ENCODE measurements at regions not wholly inside any gene's neighbourhood (a gene's known extent, or its start where the extent isn't known, plus 50 kb on each side); places are given as distances from the start of the nearest gene placed in this dataset.
"Not testable (repeated sequence)": the region's sequence is repeated elsewhere in the genome, so short reads cannot be mapped to it uniquely, and the experiment has no call there.

DNA sequence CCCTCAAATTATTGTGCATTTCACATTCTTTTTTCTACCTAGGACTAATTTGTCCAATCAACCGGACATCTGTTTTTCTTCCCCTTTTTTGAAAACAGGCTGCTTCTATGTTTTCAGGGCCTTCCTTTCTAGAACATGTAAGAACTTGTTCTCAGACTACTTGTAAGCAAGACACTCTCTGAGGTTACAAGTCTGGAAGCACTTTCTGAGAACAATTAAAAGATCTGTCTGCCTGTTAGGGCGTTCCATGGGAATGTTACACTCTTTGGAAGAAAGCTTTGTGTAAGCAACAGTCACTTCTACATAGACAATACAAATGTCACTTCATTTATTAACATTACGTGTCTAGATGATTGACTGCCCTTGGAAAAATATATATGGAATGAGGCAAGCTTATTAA, 50.9 kb upstream of the HSPB3 start:
- ATAC-seq = no peak

DNA sequence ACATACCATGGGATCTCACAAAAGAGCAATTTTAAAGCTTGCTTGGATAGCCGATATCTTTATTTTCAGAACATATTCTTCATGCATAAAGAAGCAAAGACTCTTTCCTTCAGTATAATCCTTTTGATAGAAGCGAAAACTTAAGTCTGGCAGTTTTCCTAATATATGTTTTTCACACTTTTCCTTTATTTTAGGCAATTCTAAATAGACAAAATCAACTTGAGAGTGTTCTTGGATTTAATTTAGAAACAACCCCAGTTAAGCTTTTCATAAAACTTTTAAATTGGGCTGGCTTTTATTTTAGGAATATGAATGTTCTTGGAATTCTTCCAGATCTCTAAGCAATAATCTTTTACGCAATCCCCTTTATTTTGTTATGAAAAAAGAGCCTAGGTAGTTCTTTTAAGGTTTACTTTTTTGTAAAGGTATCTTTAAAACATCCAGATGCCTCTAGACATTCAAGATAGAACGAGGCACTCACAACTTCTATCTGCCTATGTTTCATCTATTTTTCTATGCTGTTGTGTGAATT, 51.5 kb upstream of the HSPB3 start:
- Mint-ChIP-seq H3K9me3 (no peaks in the 10 kb centered on the region), H3K4me1 (ENCODE audit: low read depth in 2 of 2) (no peaks in the 10 kb centered on the region), H3K36me3 (no peaks in the 10 kb centered on the region), H3K27ac (no peak overlapping the region), H3K4me3 (no peak overlapping the region), H3K27me3 (peaks cover 15 to 21% of the 10 kb centered on the region in 2 donors)
- DNase-seq (ENCODE audit: low spot score) (no peak), ATAC-seq (no peak)

More for the DNA sequence above, 50.9 kb upstream of the HSPB3 start:
- H3K36me3 Mint-ChIP-seq = no peaks in the 10 kb centered on the region
- H3K27ac Mint-ChIP-seq = no peak overlapping the region
- H3K4me1 Mint-ChIP-seq (ENCODE audit: low read depth in 2 of 2) = no peaks in the 10 kb centered on the region
- H3K4me3 Mint-ChIP-seq = no peak overlapping the region
- H3K27me3 Mint-ChIP-seq = peaks cover 11 to 16% of the 10 kb centered on the region in 2 donors
- DNase-seq (ENCODE audit: low spot score) = no peak
- H3K9me3 Mint-ChIP-seq = no peaks in the 10 kb centered on the region

DNA sequence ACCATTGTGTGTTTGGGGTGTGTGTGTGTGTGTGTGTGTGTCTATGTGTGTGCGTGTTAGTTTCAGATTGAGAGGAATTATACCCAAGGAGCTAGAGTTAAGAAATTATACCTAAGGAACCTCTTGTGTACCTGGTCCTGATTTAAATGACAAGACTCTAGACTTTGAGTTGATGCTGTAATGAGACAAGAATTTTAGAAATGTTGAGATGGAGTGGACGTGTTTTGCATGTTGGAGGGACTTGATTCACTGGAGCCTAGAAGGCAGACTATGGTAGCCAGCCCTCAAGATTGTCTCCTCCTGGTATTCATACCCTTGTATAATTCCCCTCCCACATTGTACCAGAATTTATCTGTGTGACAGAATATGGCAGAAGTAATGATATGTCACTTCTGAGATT, 52.4 kb upstream of the HSPB3 start:
- Mint-ChIP-seq H3K4me1 (ENCODE audit: low read depth in 2 of 2) (no peaks in the 10 kb centered on the region), H3K36me3 (no peaks in the 10 kb centered on the region), H3K9me3 (no peaks in the 10 kb centered on the region), H3K27me3 (peaks cover 17 to 22% of the 10 kb centered on the region in 2 donors), H3K27ac (no peak overlapping the region), H3K4me3 (no peak overlapping the region)
- ATAC-seq (no peak), DNase-seq (ENCODE audit: low spot score) (no peak)

DNA sequence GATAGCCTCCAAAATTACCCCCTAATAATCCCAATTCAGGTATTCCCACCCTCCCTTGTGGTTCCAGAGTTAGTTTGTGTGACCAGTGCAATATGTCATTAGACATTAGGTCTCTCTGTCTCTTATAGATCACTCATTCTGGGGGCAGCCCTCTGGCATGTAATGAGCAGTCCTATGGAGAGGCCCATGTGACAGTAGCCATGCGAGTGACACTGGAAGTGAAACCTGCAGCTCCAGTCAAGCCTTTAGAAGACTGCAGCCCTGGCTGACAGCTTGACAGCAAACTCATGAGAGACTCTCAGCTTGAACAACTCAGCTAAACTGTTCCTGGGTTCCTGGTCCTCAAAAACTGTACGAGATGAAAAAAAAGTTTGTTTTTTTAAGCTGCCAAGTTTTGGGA, 54.0 kb upstream of the HSPB3 start:
- H3K27me3 Mint-ChIP-seq = peaks cover 14 to 29% of the 10 kb centered on the region in 2 donors
- no peak for ATAC-seq
- no peak overlapping the region for H3K27ac Mint-ChIP-seq
- no peak for DNase-seq (ENCODE audit: low spot score)
- no peaks in the 10 kb centered on the region for H3K4me1 Mint-ChIP-seq (ENCODE audit: low read depth in 2 of 2)
- no peak overlapping the region for H3K4me3 Mint-ChIP-seq
- no peaks in the 10 kb centered on the region for H3K36me3 Mint-ChIP-seq
- H3K9me3 Mint-ChIP-seq = no peaks in the 10 kb centered on the region

DNA sequence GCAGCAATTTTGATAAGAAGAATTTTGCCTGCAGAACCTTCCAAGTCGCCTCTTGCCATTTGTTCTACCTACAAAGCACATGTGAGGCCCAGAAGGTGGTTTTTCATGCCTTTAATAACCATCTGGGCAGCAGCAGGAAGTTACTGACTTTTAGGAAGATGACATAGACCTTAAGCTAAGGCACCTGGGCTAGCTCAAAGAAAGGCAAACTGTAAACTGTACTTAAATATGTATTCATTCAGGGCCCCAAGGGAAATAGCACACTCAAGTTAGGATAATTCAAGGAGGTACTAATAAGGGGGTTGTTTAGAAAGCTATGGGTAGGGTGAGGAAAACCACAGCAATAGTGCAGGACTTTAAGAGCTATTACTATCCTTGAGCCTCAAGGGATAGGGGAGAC, 57.3 kb upstream of the HSPB3 start:
- Mint-ChIP-seq H3K27me3 (peaks cover 5 to 19% of the 10 kb centered on the region in 2 donors), H3K9me3 (no peaks in the 10 kb centered on the region), H3K4me1 (ENCODE audit: low read depth in 2 of 2) (no peaks in the 10 kb centered on the region), H3K36me3 (no peaks in the 10 kb centered on the region), H3K27ac (no peak overlapping the region), H3K4me3 (no peak overlapping the region)
- DNase-seq (ENCODE audit: low spot score) (no peak), ATAC-seq (no peak)

DNA sequence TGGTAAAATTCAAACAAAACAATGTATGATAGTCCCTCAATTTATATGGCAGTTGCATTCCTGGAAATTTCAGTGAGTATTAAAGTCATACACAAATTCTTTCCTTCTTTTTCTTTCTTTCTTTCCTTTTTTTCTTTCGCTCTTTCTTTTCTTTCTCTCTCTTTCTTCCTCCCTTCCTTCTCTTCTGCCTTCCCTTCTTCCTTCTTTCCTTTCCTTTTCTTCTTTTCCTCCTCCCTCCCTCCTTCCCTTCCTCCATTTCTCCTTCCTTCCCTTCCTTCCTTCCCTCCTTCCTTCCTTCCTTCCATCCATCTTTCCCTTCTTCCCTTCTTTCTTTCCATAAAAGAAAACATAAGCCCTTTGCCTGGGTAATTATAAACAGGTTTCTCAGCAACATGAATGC, 58.1 kb upstream of the HSPB3 start:
- no peaks in the 10 kb centered on the region for H3K4me1 Mint-ChIP-seq (ENCODE audit: low read depth in 2 of 2)
- no peaks in the 10 kb centered on the region for H3K9me3 Mint-ChIP-seq
- H3K27me3 Mint-ChIP-seq = peaks cover 5 to 13% of the 10 kb centered on the region in 2 donors
- no peak overlapping the region for H3K4me3 Mint-ChIP-seq
- no peaks in the 10 kb centered on the region for H3K36me3 Mint-ChIP-seq
- H3K27ac Mint-ChIP-seq = no peak overlapping the region
- DNase-seq (ENCODE audit: low spot score) (no peak), ATAC-seq (no peak)

DNA sequence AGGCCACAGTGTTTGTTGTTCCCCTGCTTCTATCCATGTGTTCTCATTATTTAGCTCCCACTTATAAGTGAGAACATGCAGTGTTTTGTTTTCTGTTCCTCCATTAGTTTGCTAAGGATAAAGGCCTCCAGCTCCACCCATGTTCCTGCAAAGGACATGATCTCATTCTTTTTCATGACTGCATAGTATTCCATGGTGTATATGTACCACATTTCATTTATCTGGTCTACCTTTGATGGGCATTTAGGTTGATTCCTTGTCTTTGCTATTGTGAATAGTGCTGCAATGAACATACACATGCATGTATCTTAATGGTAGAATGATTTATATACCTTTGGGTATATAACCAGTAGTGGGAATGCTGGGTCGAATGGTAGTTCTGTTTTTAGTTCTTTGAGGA, 62.5 kb upstream of the HSPB3 start:
- not testable (repeated sequence) for H3K4me3 Mint-ChIP-seq; H3K27ac Mint-ChIP-seq; ATAC-seq; H3K9me3 Mint-ChIP-seq; H3K36me3 Mint-ChIP-seq; H3K27me3 Mint-ChIP-seq; DNase-seq (ENCODE audit: low spot score); H3K4me1 Mint-ChIP-seq (ENCODE audit: low read depth in 2 of 2)

DNA sequence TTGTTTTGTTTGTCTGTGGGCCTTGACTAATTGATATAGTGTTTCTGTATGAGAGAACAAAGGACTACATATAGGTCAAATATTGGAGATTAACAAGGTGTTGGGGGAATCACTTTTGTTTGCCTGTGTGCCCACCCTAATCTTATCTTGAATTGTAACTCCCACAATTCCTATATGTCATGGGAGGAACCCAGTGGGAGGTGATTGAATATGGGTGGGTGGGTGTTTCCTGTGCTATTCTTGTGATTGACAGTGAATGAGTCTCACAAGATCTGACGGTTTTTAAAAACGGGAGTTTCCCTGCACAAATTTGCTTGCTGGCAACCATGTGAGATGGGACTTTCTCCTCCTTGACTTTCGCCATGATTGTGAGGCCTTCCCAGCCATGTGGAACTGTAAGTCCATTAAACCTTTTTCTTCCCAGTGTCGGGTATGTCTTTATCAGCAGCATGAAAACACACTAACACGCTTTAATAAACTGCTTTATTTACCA, 64.9 kb upstream of the HSPB3 start:
- no peaks in the 10 kb centered on the region for H3K36me3 Mint-ChIP-seq
- H3K9me3 Mint-ChIP-seq = no peaks in the 10 kb centered on the region
- no peak for DNase-seq (ENCODE audit: low spot score)
- H3K27me3 Mint-ChIP-seq = peaks cover 6 to 9% of the 10 kb centered on the region in 2 donors
- no peak for ATAC-seq
- no peak overlapping the region for H3K27ac Mint-ChIP-seq
- H3K4me1 Mint-ChIP-seq (ENCODE audit: low read depth in 2 of 2) = no peaks in the 10 kb centered on the region
- no peak overlapping the region for H3K4me3 Mint-ChIP-seq

DNA sequence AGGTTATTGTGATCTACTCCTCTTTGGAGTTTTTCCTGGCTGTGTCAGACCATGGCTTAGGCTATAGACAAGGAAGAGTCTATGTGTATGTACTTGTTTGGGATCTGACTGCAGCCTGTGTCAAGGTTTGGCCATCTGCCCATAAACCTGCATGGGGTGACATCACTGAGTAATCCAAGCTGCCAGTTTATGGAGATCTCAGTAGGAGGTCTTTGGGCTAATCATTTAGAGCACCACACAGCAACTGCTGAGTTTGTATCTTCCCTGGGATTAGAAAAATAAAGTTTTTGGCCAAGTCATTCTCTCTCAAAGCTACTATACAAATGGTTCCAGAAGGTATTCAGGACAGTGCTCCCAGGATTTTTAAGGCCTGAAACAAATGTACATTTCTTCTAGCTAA, 65.5 kb upstream of the HSPB3 start:
- Mint-ChIP-seq H3K4me1 (ENCODE audit: low read depth in 2 of 2) (no peaks in the 10 kb centered on the region), H3K27me3 (peaks cover 6 to 9% of the 10 kb centered on the region in 2 donors), H3K36me3 (no peaks in the 10 kb centered on the region), H3K27ac (no peak overlapping the region), H3K9me3 (no peaks in the 10 kb centered on the region), H3K4me3 (no peak overlapping the region)
- ATAC-seq (no peak), DNase-seq (ENCODE audit: low spot score) (no peak)

DNA sequence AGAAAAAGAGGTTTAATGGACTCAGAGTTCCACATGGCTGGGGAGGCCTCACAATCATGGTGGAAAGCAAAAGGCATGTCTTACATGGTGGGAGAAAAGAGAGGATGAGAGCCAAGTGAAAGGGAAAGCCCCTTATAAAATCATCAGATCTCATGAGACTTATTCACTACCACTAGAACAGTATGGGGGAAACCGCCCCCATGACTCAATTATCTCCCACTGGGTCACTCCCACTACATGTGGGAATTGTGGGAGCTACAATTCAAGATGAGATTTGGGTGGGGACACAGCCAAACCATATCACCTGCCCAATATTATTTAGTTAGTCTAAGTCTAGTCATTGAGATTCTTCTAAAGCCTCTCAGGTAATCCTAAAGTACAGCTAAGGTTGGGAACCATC, 66.1 kb upstream of the HSPB3 start:
- not testable (repeated sequence) for H3K27ac Mint-ChIP-seq; H3K27me3 Mint-ChIP-seq; DNase-seq (ENCODE audit: low spot score); H3K9me3 Mint-ChIP-seq; ATAC-seq; H3K4me3 Mint-ChIP-seq; H3K4me1 Mint-ChIP-seq (ENCODE audit: low read depth in 2 of 2); H3K36me3 Mint-ChIP-seq

DNA sequence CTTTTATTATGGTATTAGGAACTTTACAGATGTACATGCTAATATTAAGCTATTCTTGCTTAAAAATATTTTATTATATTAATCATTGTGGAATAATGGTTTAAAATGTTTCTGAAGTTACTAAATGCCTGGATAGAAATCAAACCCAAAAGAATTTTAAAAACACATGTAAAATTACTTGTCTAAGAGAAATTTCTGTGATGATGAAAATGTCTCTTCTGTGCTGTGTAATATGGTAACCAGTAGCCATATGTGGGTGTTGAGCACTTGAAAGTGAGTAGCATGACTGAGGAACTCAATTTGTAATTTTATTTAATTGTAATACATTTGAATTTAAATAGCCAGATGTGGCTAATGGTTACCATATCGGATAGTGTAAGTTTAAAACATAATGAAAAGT, 66.7 kb upstream of the HSPB3 start:
- Mint-ChIP-seq H3K36me3 (no peaks in the 10 kb centered on the region), H3K9me3 (no peaks in the 10 kb centered on the region), H3K4me3 (no peak overlapping the region), H3K27ac (no peak overlapping the region), H3K27me3 (peaks cover 6 to 10% of the 10 kb centered on the region in 2 donors), H3K4me1 (ENCODE audit: low read depth in 2 of 2) (no peaks in the 10 kb centered on the region)
- no peak for DNase-seq (ENCODE audit: low spot score)
- no peak for ATAC-seq

DNA sequence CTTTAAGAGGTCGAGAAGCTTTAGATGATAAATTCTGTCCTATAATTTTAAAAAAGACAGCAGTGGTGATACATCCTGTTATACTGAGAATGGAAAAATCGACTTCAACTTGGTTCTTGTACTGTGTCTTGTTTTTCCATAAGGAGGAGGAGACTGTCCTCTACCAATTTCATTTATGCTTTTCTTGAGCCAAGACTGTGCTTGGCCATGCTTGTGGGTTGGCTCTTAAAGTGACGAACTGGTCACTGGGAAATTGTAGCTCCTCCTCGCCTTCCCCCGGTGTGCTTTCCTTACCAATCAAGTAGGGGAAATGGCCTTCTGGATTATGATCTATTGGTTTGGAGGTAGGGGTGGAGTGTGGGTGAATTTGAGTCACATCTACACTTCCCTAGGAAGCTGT, 67.1 kb upstream of the HSPB3 start:
- ATAC-seq (no peak), DNase-seq (ENCODE audit: low spot score) (no peak)
- Mint-ChIP-seq H3K4me1 (ENCODE audit: low read depth in 2 of 2) (no peaks in the 10 kb centered on the region), H3K27ac (no peak overlapping the region), H3K4me3 (no peak overlapping the region), H3K27me3 (peaks cover 6 to 14% of the 10 kb centered on the region in 2 donors), H3K9me3 (no peaks in the 10 kb centered on the region), H3K36me3 (no peaks in the 10 kb centered on the region)

DNA sequence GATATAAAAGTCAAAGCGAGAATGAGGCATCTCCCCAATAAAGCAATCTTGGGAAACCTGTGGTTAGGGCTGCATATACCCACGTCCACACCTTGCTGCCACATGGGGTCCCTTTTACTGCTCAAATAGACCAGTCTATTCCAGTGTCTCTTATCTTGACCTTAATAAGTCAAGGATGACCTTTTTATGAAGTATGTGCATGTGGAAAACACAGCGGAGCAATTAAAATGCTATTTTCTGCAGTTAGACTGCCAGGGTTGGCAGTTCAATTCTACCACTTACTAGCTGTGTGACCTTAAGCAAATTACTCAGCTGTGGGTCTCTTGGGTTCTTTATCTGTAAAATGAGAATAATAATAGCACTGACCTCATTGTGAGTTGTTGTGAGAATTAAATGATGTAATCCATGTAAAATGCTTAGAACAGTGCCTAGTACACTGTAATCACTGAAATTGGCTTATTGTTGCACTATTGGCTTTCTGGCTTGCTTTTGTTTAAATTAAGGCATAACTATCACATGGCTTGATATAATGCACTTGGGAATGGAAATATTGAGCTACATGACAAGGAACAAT, 67.8 kb upstream of the HSPB3 start:
- H3K36me3 Mint-ChIP-seq = no peaks in the 10 kb centered on the region
- no peak overlapping the region for H3K4me3 Mint-ChIP-seq
- H3K27ac Mint-ChIP-seq = no peak overlapping the region
- peaks cover 6 to 14% of the 10 kb centered on the region in 2 donors for H3K27me3 Mint-ChIP-seq
- H3K9me3 Mint-ChIP-seq = no peaks in the 10 kb centered on the region
- ATAC-seq (no peak), DNase-seq (ENCODE audit: low spot score) (no peak)
- H3K4me1 Mint-ChIP-seq (ENCODE audit: low read depth in 2 of 2) = no peaks in the 10 kb centered on the region

DNA sequence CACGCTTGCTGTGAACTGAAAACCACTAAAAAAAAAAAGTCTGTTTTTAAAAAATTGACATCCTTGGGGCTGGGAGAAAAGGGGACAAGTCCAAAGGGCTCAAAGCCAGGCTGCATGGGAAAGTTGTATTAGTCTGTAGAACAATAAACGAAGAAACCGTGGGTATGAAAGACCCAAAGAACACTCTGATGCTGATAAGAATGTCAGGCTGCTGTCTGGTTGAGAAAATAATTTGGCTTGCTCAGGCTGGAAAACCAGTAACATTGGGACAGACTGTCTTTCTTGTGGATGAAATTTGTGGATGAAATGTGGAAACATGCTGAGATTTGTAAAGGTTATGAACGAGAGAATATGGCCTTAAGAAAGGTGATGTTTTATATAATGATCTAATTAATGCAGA, 68.5 kb upstream of the HSPB3 start:
- H3K27me3 Mint-ChIP-seq = peaks cover 6 to 14% of the 10 kb centered on the region in 2 donors
- no peak for ATAC-seq
- H3K4me1 Mint-ChIP-seq (ENCODE audit: low read depth in 2 of 2) = no peaks in the 10 kb centered on the region
- H3K9me3 Mint-ChIP-seq = no peaks in the 10 kb centered on the region
- no peaks in the 10 kb centered on the region for H3K36me3 Mint-ChIP-seq
- H3K4me3 Mint-ChIP-seq = no peak overlapping the region
- no peak for DNase-seq (ENCODE audit: low spot score)
- H3K27ac Mint-ChIP-seq = no peak overlapping the region

DNA sequence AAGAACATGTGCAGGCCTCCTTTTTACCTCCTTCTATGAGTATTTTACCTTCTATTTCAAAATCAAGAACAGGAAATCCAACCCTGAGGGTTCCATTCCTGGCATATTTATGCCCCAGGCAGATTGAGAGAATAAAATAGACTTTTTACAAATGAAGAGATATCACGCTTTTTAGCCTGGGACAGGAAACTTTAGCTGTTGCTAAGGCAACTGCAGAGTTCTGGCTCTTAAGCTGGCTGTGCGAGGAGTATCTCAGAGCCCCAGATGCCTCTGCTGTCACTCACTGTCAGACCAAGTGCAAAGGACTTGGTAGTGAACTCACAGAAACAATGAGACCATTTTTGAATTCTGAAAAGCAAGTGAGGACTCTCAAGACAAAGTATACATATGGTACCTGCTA, 69.5 kb upstream of the HSPB3 start:
- ATAC-seq = no peak
- H3K4me3 Mint-ChIP-seq = no peak overlapping the region
- no peak overlapping the region for H3K27ac Mint-ChIP-seq
- DNase-seq (ENCODE audit: low spot score) = no peak
- no peaks in the 10 kb centered on the region for H3K9me3 Mint-ChIP-seq
- H3K4me1 Mint-ChIP-seq (ENCODE audit: low read depth in 2 of 2) = no peaks in the 10 kb centered on the region
- peaks cover 6 to 14% of the 10 kb centered on the region in 2 donors for H3K27me3 Mint-ChIP-seq
- no peaks in the 10 kb centered on the region for H3K36me3 Mint-ChIP-seq

All from natural killer cell treated with Interleukin-12 subunit alpha and Interleukin-12 subunit beta and Interleukin-15 and Interleukin-18, amount 100 ng/mL, for 72 hours (primary cell).